K562 (cell line): ENCODE measurements at regions not wholly inside any gene's neighbourhood (a gene's known extent, or its start where the extent isn't known, plus 50 kb on each side); places are given as distances from the start of the nearest gene placed in this dataset.
"Not testable (repeated sequence)": the region's sequence is repeated elsewhere in the genome, so short reads cannot be mapped to it uniquely, and the experiment has no call there.

Experiments used
- ATAC-seq: fragments of 200-7000 bp; cut with Tn5 transposase; 3 replicates; pipeline ENCODE4 v1.9.1; 2020; ENCODE audit warnings: moderate library complexity
- BruUV-seq: library from RNA; stranded (reverse); fragments of 400-500 nt; replicated peaks from 2 replicates; lab custom pipeline; 2021; lab: Mats Ljungman, UMichigan
- CTCF ChIA-PET: fragments of 300-600 bp; formaldehyde crosslinking; extraction: SDS; loops from one replicate; lab custom pipeline; 2021; ENCODE audit warnings: low intra/inter-chr PET ratio; lab: Yijun Ruan, JAX
- POLR2A ChIA-PET: fragments of 300-600, 350-650 bp; sonication (Branson Sonifier 250); formaldehyde crosslinking; extraction: SDS; loops from one replicate; lab custom pipeline; 2021; ENCODE audit warnings: antibody characterized with exemption, inconsistent platforms; lab: Yijun Ruan, JAX
- DNase-seq, 4 experiments: peaks; one replicate each; pipeline versions ENCODE4 v3.0.0 to v3.0.0-alpha.2; 2011 to 2018; ENCODE audit warnings: low spot score in 3 of 4, mixed read lengths in 3 of 4; ENCODE audit errors: extremely low read depth in 1 of 4
- FAIRE-seq: peaks from 2 replicates; lab custom pipeline; 2011; peaks lifted over from hg19 to GRCh38; lab: Jason Lieb, UNC
- H2AFZ ChIP-seq: 2 replicates; pipeline ENCODE4 v1.6.0; 2011; ENCODE audit warnings: low read depth, low read length, control low read depth, inconsistent platforms
- H3K27ac ChIP-seq: fragments of 200-600 bp; 3 replicates; pipeline ENCODE4 v1.8.0; 2011; ENCODE audit warnings: low read depth, mild to moderate bottlenecking, control low read depth, inconsistent platforms, low read length, moderate library complexity, mixed read lengths; ENCODE audit errors: extremely low read depth
- H3K27me3 ChIP-seq, 2 experiments: fragments of 300-600 bp in 1 of 2; 2 replicates in 1 of 2; 3 replicates in 1 of 2; pipeline versions ENCODE4 v1.6.0 to v1.8.0; 2011; ENCODE audit warnings: inconsistent platforms in 2 of 2, low read length in 2 of 2, mild to moderate bottlenecking in 1 of 2, mixed read lengths in 1 of 2, moderate library complexity in 1 of 2; ENCODE audit not compliant: control insufficient read depth in 2 of 2, insufficient read depth in 2 of 2
- H3K36me3 ChIP-seq: fragments of 300-600 bp; 3 replicates; pipeline ENCODE4 v1.8.0; 2011; ENCODE audit warnings: mild to moderate bottlenecking, low read length, inconsistent platforms; ENCODE audit not compliant: control insufficient read depth, insufficient read depth
- H3K4me1 ChIP-seq, 2 experiments: fragments of 200-600 bp in 1 of 2; replicated peaks in 1 of 2; 2 replicates in 1 of 2; 3 replicates in 1 of 2; pipeline versions ENCODE4 v1.5.1 to v1.8.0; 2011; ENCODE audit warnings: inconsistent platforms in 2 of 2, low read length in 2 of 2, mild to moderate bottlenecking in 1 of 2, mixed read lengths in 1 of 2, moderate library complexity in 1 of 2; ENCODE audit not compliant: control insufficient read depth in 2 of 2, insufficient read depth in 2 of 2
- H3K4me2 ChIP-seq: 2 replicates; pipeline ENCODE4 v1.6.1; 2011; ENCODE audit warnings: low read length, control low read depth, inconsistent platforms, mixed read lengths; ENCODE audit not compliant: insufficient read depth
- H3K4me3 ChIP-seq: fragments of 200-600 bp; sonication (generic), shearing (Covaris generic); 2 replicates; pipeline ENCODE4 v1.5.1; 2016; ENCODE audit warnings: control low read depth, inconsistent platforms
- H3K79me2 ChIP-seq: fragments of 200-600 bp; 3 replicates; pipeline ENCODE4 v1.8.0; 2011; ENCODE audit warnings: low read length, inconsistent platforms; ENCODE audit not compliant: control insufficient read depth, insufficient read depth
- H3K9ac ChIP-seq, 2 experiments: 2 replicates each; pipeline versions ENCODE4 v1.6.0 to v1.6.1; 2011; ENCODE audit warnings: low read depth in 2 of 2, low read length in 2 of 2, control low read depth in 1 of 2, inconsistent platforms in 1 of 2, mild to moderate bottlenecking in 1 of 2, mixed read lengths in 1 of 2; ENCODE audit not compliant: insufficient read depth in 1 of 2
- H3K9me1 ChIP-seq: one replicate; pipeline ENCODE4 v1.6.0; 2011; ENCODE audit warnings: inconsistent platforms, mild to moderate bottlenecking, low read length, moderate library complexity; ENCODE audit not compliant: control insufficient read depth, insufficient read depth
- H3K9me3 ChIP-seq: replicated peaks from 2 replicates; pipeline ENCODE4 v1.5.1; 2011; ENCODE audit warnings: low read depth, low read length, inconsistent platforms; ENCODE audit not compliant: control insufficient read depth, insufficient read depth
- H4K20me1 ChIP-seq: replicated peaks from 2 replicates; pipeline ENCODE4 v1.6.1; 2011; ENCODE audit warnings: low read length, inconsistent platforms, mixed read lengths; ENCODE audit not compliant: control insufficient read depth, insufficient read depth
- SPI1 ChIP-seq: IDR thresholded peaks from 2 replicates; pipeline ENCODE4 v1.6.1; 2011; ENCODE audit warnings: low read depth, low read length, control low read depth, borderline replicate concordance
- TBP ChIP-seq: optimal IDR thresholded peaks from 2 replicates; pipeline ENCODE3; 2011; ENCODE audit warnings: low read depth, low read length, improper control_type of control experiment
- ZBTB7A ChIP-seq: IDR thresholded peaks from 2 replicates; pipeline ENCODE4 v1.6.1; 2011; ENCODE audit warnings: low read depth, mild to moderate bottlenecking, low read length, moderate library complexity, borderline replicate concordance; ENCODE audit not compliant: control insufficient read depth
- WGBS: fragments of 100-300 bp; shearing (Covaris generic); methylation state at CpG from one replicate; pipeline ENCODE4 v1.1.6; 2016; ENCODE audit warnings: low coverage, mixed read lengths; ENCODE audit not compliant: insufficient coverage; ENCODE audit errors: missing lambda C conversion rate; 5-methylcytosine and 5-hydroxymethylcytosine counted together
- in situ Hi-C: fragments of 300-500 bp; cut with MboI; formaldehyde crosslinking; loops from 4 replicates; pipeline ENCODE4 v1.15.0; 2018; ENCODE audit warnings: inconsistent platforms, mixed read lengths
- intact Hi-C: fragments of 100-400 bp; cut with micrococcal nuclease; formaldehyde crosslinking; loops from 2 replicates; pipeline ENCODE4 v1.14.2; 2022
- TF ChIP-seq, protein P1 (sequence below): sonication (generic); formaldehyde crosslinking; IDR thresholded peaks from 2 replicates; pipeline ENCODE4 v1.8.1; 2022; ENCODE audit warnings: missing genetic modification reagents

GRCh38 chr4:60913671-60914070 lies 286.5 kb upstream of the ADGRL3 start:
- no peak for FAIRE-seq
- in situ Hi-C loops (no loop called here), intact Hi-C loops (no loop called here)
- BruUV-seq: no TSS peak
- H3K27me3 ChIP-seq: no peaks in the 10 kb centered on the region
- WGBS: 3% methylated on average over 2 of the region's 2 CpGs
- no peak for ATAC-seq
- no peak overlapping the region for H2AFZ ChIP-seq
- no peaks in the 10 kb centered on the region for H3K36me3 ChIP-seq
- TF ChIP-seq, protein P1, sequence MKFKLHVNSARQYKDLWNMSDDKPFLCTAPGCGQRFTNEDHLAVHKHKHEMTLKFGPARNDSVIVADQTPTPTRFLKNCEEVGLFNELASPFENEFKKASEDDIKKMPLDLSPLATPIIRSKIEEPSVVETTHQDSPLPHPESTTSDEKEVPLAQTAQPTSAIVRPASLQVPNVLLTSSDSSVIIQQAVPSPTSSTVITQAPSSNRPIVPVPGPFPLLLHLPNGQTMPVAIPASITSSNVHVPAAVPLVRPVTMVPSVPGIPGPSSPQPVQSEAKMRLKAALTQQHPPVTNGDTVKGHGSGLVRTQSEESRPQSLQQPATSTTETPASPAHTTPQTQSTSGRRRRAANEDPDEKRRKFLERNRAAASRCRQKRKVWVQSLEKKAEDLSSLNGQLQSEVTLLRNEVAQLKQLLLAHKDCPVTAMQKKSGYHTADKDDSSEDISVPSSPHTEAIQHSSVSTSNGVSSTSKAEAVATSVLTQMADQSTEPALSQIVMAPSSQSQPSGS (CRISPR knock-in tag): no peak
- TF ChIP-seq ZBTB7A: no peak
- no peak for TF ChIP-seq TBP
- no peak for TF ChIP-seq SPI1
- H3K4me2 ChIP-seq: no peak overlapping the region
- H3K9me1 ChIP-seq: no peaks in the 10 kb centered on the region
- no peaks in the 10 kb centered on the region for H3K79me2 ChIP-seq
- no peaks in the 10 kb centered on the region for H3K9me3 ChIP-seq
- ChIA-PET POLR2A (interaction anchor here (0.6 kb wide), 1 partner anchor 1809 kb away, joined by 3 read pairs; no protein-coding TSS in a partner anchor), CTCF (no interaction called here)
- H3K9ac ChIP-seq: no peak overlapping the region
- H3K4me3 ChIP-seq: no peak overlapping the region
- no peak for DNase-seq
- H3K27ac ChIP-seq: no peak overlapping the region
- no peaks in the 10 kb centered on the region for H4K20me1 ChIP-seq
- no peaks in the 10 kb centered on the region for H3K4me1 ChIP-seq

- 0% methylated on average over 4 of the region's 4 CpGs for WGBS
- DNase-seq, H3K4me3 ChIP-seq, H3K79me2 ChIP-seq, H3K9me3 ChIP-seq, BruUV-seq, POLR2A ChIA-PET, FAIRE-seq, H3K27ac ChIP-seq, H4K20me1 ChIP-seq, H3K27me3 ChIP-seq, H3K9ac ChIP-seq, CTCF ChIA-PET, H3K4me2 ChIP-seq, H3K36me3 ChIP-seq, H3K4me1 ChIP-seq, H2AFZ ChIP-seq, intact Hi-C loops, in situ Hi-C loops, H3K9me1 ChIP-seq, ATAC-seq: not testable (repeated sequence)
These were observed 278.4 kb upstream of the ADGRL3 start for GRCh38 chr4:60921735-60922134.
